H1 (cell line): ENCODE measurements at regions not wholly inside any gene's neighbourhood (a gene's known extent, or its start where the extent isn't known, plus 50 kb on each side); places are given as distances from the start of the nearest gene placed in this dataset.

Experiments
- CTCF ChIA-PET: fragments of 300-600 bp; sonication (Branson Sonifier 250); formaldehyde crosslinking; loops from one replicate; lab custom pipeline; 2021; ENCODE audit not compliant: partially characterized antibody; lab: Charles Lee
- POLR2A ChIA-PET: fragments of 300-600 bp; sonication (Branson Sonifier 250); formaldehyde crosslinking; loops from one replicate; lab custom pipeline; 2021; ENCODE audit warnings: inconsistent platforms; ENCODE audit not compliant: partially characterized antibody; lab: Charles Lee
- DNase-seq, 2 experiments: peaks; one replicate each; pipeline versions ENCODE4 v3.0.0 to v3.0.0-alpha.2; 2010 to 2022; ENCODE audit warnings: low spot score in 2 of 2, low read depth in 1 of 2, mixed read lengths in 1 of 2
- FAIRE-seq: peaks from 2 replicates; lab custom pipeline; 2011; peaks lifted over from hg19 to GRCh38; lab: Jason Lieb, UNC
- H2AFZ ChIP-seq: 2 replicates; pipeline ENCODE4 v1.8.1; 2012; ENCODE audit warnings: low read length, inconsistent platforms
- H2AK5ac ChIP-seq: 2 replicates; pipeline ENCODE4 v1.6.1; 2013; ENCODE audit warnings: low read depth, low read length
- H2BK120ac ChIP-seq: replicated peaks from 2 replicates; pipeline ENCODE3; 2013; ENCODE audit warnings: low read depth, low read length, inconsistent platforms
- H2BK12ac ChIP-seq: 2 replicates; pipeline ENCODE4 v1.6.1; 2013; ENCODE audit warnings: low read depth, low read length
- H2BK15ac ChIP-seq: 2 replicates; pipeline ENCODE4 v1.6.1; 2013; ENCODE audit warnings: low read length
- H2BK20ac ChIP-seq: 2 replicates; pipeline ENCODE4 v1.6.1; 2013; ENCODE audit warnings: low read length
- H2BK5ac ChIP-seq: 2 replicates; pipeline ENCODE4 v1.6.1; 2013; ENCODE audit warnings: low read depth, low read length
- H3K14ac ChIP-seq: 2 replicates; pipeline ENCODE4 v1.6.1; 2013; ENCODE audit warnings: inconsistent platforms; ENCODE audit not compliant: insufficient read length
- H3K18ac ChIP-seq: 2 replicates; pipeline ENCODE4 v1.6.1; 2013; ENCODE audit warnings: low read length; ENCODE audit errors: extremely low read depth
- H3K23ac ChIP-seq: 2 replicates; pipeline ENCODE4 v1.6.1; 2013; ENCODE audit warnings: inconsistent platforms; ENCODE audit not compliant: insufficient read length
- H3K23me2 ChIP-seq: 2 replicates; pipeline ENCODE4 v1.6.1; 2013; ENCODE audit warnings: low read depth, low read length
- H3K27ac ChIP-seq: 2 replicates; pipeline ENCODE4 v1.6.1; 2011; ENCODE audit warnings: low read depth, low read length, inconsistent platforms
- H3K27me3 ChIP-seq, 4 experiments: replicated peaks in 1 of 4; 1 replicate in 1 of 4; 2 replicates in 3 of 4; pipeline versions ENCODE4 v1.6.1 to v1.8.1; 2011 to 2013; ENCODE audit warnings: low read length in 3 of 4, mild to moderate bottlenecking in 3 of 4, inconsistent platforms in 2 of 4, mixed read lengths in 2 of 4, moderate library complexity in 1 of 4; ENCODE audit not compliant: control insufficient read depth in 3 of 4, insufficient read depth in 3 of 4; ENCODE audit errors: extremely low read depth in 1 of 4
- H3K36me3 ChIP-seq, 4 experiments: 2 replicates each; pipeline versions ENCODE4 v1.6.1 to v1.8.1; 2011 to 2013; ENCODE audit warnings: mild to moderate bottlenecking in 4 of 4, low read length in 3 of 4, moderate library complexity in 2 of 4, control low read depth in 1 of 4, inconsistent platforms in 1 of 4; ENCODE audit not compliant: insufficient read depth in 4 of 4, control insufficient read depth in 2 of 4
- H3K4ac ChIP-seq: replicated peaks from 2 replicates; pipeline ENCODE3; 2013; ENCODE audit warnings: low read length, low read depth, mixed read lengths, inconsistent platforms; ENCODE audit not compliant: insufficient read length
- H3K4me1 ChIP-seq, 4 experiments: replicated peaks in 1 of 4; 1 replicate in 1 of 4; 2 replicates in 3 of 4; pipeline versions ENCODE4 v1.6.1 to v1.8.1; 2011 to 2013; ENCODE audit warnings: low read length in 3 of 4, inconsistent platforms in 2 of 4, mixed read lengths in 1 of 4; ENCODE audit not compliant: insufficient read depth in 4 of 4, control insufficient read depth in 3 of 4
- H3K4me2 ChIP-seq, 2 experiments: 2 replicates each; pipeline versions ENCODE4 v1.6.1 to v1.8.1; 2011 to 2013; ENCODE audit warnings: low read depth in 2 of 2, low read length in 2 of 2, control low read depth in 1 of 2, inconsistent platforms in 1 of 2, mild to moderate bottlenecking in 1 of 2; ENCODE audit not compliant: insufficient read depth in 1 of 2
- H3K4me3 ChIP-seq, 4 experiments: fragments of 200-600, 300-600 bp in 1 of 4; sonication (generic), shearing (Covaris generic), sonication (Bioruptor Twin) in 1 of 4; 2 replicates each; pipeline versions ENCODE4 v1.5.1 to v1.8.1; 2011 to 2016; ENCODE audit warnings: low read length in 4 of 4, low read depth in 3 of 4, control low read depth in 2 of 4, inconsistent platforms in 2 of 4, mild to moderate bottlenecking in 2 of 4, mixed read lengths in 1 of 4, moderate library complexity in 1 of 4; ENCODE audit not compliant: insufficient read depth in 2 of 4; ENCODE audit errors: extremely low read depth in 1 of 4
- H3K56ac ChIP-seq: replicated peaks from 2 replicates; pipeline ENCODE3; 2013; ENCODE audit warnings: low read depth, mild to moderate bottlenecking, mixed read lengths, low read length, inconsistent platforms; ENCODE audit not compliant: insufficient read length
- H3K79me1 ChIP-seq: 2 replicates; pipeline ENCODE4 v1.6.1; 2013; ENCODE audit warnings: low read depth, low read length, control low read depth
- H3K79me2 ChIP-seq, 2 experiments: 2 replicates each; pipeline versions ENCODE4 v1.6.1 to v1.8.1; 2012 to 2013; ENCODE audit warnings: low read length in 2 of 2, mild to moderate bottlenecking in 2 of 2, inconsistent platforms in 1 of 2; ENCODE audit not compliant: insufficient read depth in 2 of 2, control insufficient read depth in 1 of 2
- H3K9ac ChIP-seq, 4 experiments: replicated peaks in 1 of 4; 1 replicate in 1 of 4; 2 replicates in 3 of 4; pipeline versions ENCODE4 v1.6.1 to v1.8.1; 2011 to 2013; ENCODE audit warnings: low read depth in 3 of 4, low read length in 3 of 4, control low read depth in 2 of 4, mild to moderate bottlenecking in 2 of 4, moderate library complexity in 2 of 4, inconsistent platforms in 1 of 4; ENCODE audit errors: extremely low read depth in 1 of 4
- H3K9me3 ChIP-seq, 2 experiments: 2 replicates each; pipeline versions ENCODE4 v1.6.1 to v1.8.1; 2012 to 2013; ENCODE audit warnings: mild to moderate bottlenecking in 2 of 2, moderate library complexity in 2 of 2, control low read depth in 1 of 2, inconsistent platforms in 1 of 2, low read depth in 1 of 2, low read length in 1 of 2, mixed read lengths in 1 of 2; ENCODE audit not compliant: insufficient read depth in 2 of 2
- H4K20me1 ChIP-seq, 2 experiments: replicated peaks in 1 of 2; 2 replicates each; pipeline versions ENCODE3 to v1.8.1; 2011 to 2013; ENCODE audit warnings: inconsistent platforms in 2 of 2, low read length in 2 of 2, mild to moderate bottlenecking in 1 of 2; ENCODE audit not compliant: insufficient read depth in 2 of 2, control insufficient read depth in 1 of 2
- H4K5ac ChIP-seq: 2 replicates; pipeline ENCODE4 v1.6.1; 2013; ENCODE audit warnings: low read length, low read depth, mixed read lengths, inconsistent platforms; ENCODE audit not compliant: insufficient read length
- H4K8ac ChIP-seq: 2 replicates; pipeline ENCODE4 v1.8.0; 2013; ENCODE audit warnings: mild to moderate bottlenecking, moderate library complexity, low read length, inconsistent platforms; ENCODE audit not compliant: insufficient read depth; ENCODE audit errors: extremely low read depth
- H4K91ac ChIP-seq: replicated peaks from 2 replicates; pipeline ENCODE3; 2013; ENCODE audit warnings: low read length, mixed read lengths, inconsistent platforms; ENCODE audit not compliant: insufficient read length
- ASH2L ChIP-seq: fragments of 200-600, 300-600 bp; sonication (generic); IDR thresholded peaks from one replicate; pipeline ENCODE4 v1.7.1; 2017; ENCODE audit warnings: low read length
- ATF3 ChIP-seq: IDR thresholded peaks from 2 replicates; pipeline ENCODE4 v1.6.1; 2011; ENCODE audit warnings: low read depth, mild to moderate bottlenecking, low read length; ENCODE audit not compliant: insufficient read depth
- CHD1 ChIP-seq: IDR thresholded peaks from 2 replicates; pipeline ENCODE4 v1.6.1; 2012; ENCODE audit warnings: low read depth, low read length, improper control_type of control experiment
- EGR1 ChIP-seq: IDR thresholded peaks from 2 replicates; pipeline ENCODE4 v1.6.1; 2011; ENCODE audit warnings: low read depth, low read length, borderline replicate concordance
- HDAC2 ChIP-seq, 2 experiments: fragments of 300-600 bp in 1 of 2; sonication (generic) in 1 of 2; IDR thresholded peaks; 2 replicates each; pipeline ENCODE4 v1.6.1; 2011 to 2012; ENCODE audit warnings: low read depth in 2 of 2, low read length in 2 of 2, mild to moderate bottlenecking in 2 of 2, moderate library complexity in 2 of 2, borderline replicate concordance in 1 of 2, inconsistent platforms in 1 of 2
- JUND ChIP-seq: IDR thresholded peaks from 2 replicates; pipeline ENCODE4 v1.6.1; 2011; ENCODE audit warnings: mild to moderate bottlenecking, improper control_type of control experiment, low read length
- KDM1A ChIP-seq: fragments of 200-600, 300-600 bp; sonication (generic); IDR thresholded peaks from 2 replicates; pipeline ENCODE4 v1.7.1; 2016; ENCODE audit warnings: mild to moderate bottlenecking, low read length, borderline replicate concordance
- KDM5A ChIP-seq: fragments of 200-600 bp; IDR thresholded peaks from 2 replicates; pipeline ENCODE4 v1.7.1; 2012; ENCODE audit warnings: mild to moderate bottlenecking, low read length, inconsistent platforms, mixed read lengths
- POLR2A ChIP-seq, 2 experiments: IDR thresholded peaks; 1 replicate in 1 of 2; 2 replicates in 1 of 2; pipeline ENCODE4 v1.6.1; 2011; ENCODE audit warnings: low read depth in 2 of 2, low read length in 2 of 2, mild to moderate bottlenecking in 2 of 2; ENCODE audit errors: control extremely low read depth in 1 of 2
- POU5F1 ChIP-seq: IDR thresholded peaks from 2 replicates; pipeline ENCODE4 v1.6.1; 2011; ENCODE audit warnings: low read depth, mild to moderate bottlenecking, low read length, moderate library complexity
- RAD21 ChIP-seq, 2 experiments: IDR thresholded peaks in 1 of 2; conservative IDR thresholded peaks in 1 of 2; 2 replicates each; pipeline ENCODE4 v1.6.1; 2011; ENCODE audit warnings: low read depth in 2 of 2, low read length in 2 of 2, improper control_type of control experiment in 1 of 2, inconsistent platforms in 1 of 2, mild to moderate bottlenecking in 1 of 2, moderate library complexity in 1 of 2
- RNF2 ChIP-seq: fragments of 200-900, 300-1000 bp; sonication (generic); IDR thresholded peaks from 2 replicates; pipeline ENCODE4 v1.7.1; 2016; ENCODE audit warnings: borderline replicate concordance, low read depth, mild to moderate bottlenecking, antibody characterized with exemption, low read length; ENCODE audit not compliant: poor library complexity, severe bottlenecking; ENCODE audit errors: missing control alignments
- SIN3A ChIP-seq, 2 experiments: IDR thresholded peaks in 1 of 2; conservative IDR thresholded peaks in 1 of 2; 2 replicates each; pipeline ENCODE4 v1.6.1; 2011 to 2012; ENCODE audit warnings: low read length in 2 of 2, improper control_type of control experiment in 1 of 2, low read depth in 1 of 2, mild to moderate bottlenecking in 1 of 2
- SIRT6 ChIP-seq: IDR thresholded peaks from one replicate; pipeline ENCODE4 v1.7.1; 2012; ENCODE audit warnings: low read length, inconsistent platforms
- SP4 ChIP-seq: IDR thresholded peaks from 2 replicates; pipeline ENCODE4 v1.6.1; 2012; ENCODE audit warnings: low read length, inconsistent platforms
- SRF ChIP-seq: IDR thresholded peaks from 2 replicates; pipeline ENCODE4 v1.6.1; 2011; ENCODE audit warnings: mild to moderate bottlenecking, low read depth, low read length, moderate library complexity

- POLR2A ChIA-PET = no interaction called here
- Histone ChIP-seq H3K4ac (no peak overlapping the region), H3K23me2 (no peaks in the 10 kb centered on the region), H2BK15ac (no peak overlapping the region), H3K9me3 (no peaks in the 10 kb centered on the region; a peak in 1 of 4 replicates), H3K4me1 (no peaks in the 10 kb centered on the region), H3K4me2 (no peak overlapping the region), H3K23ac (no peak overlapping the region), H3K18ac (no peak overlapping the region), H2AFZ (no peak overlapping the region), H3K79me2 (no peaks in the 10 kb centered on the region), H3K56ac (no peak overlapping the region), H3K9ac (no peak overlapping the region), H3K4me3 (no peak overlapping the region), H3K27me3 (no peaks in the 10 kb centered on the region), H2BK12ac (no peak overlapping the region), H3K14ac (no peak overlapping the region), H3K36me3 (no peaks in the 10 kb centered on the region; a peak in 1 of 8 replicates), H3K79me1 (no peaks in the 10 kb centered on the region), H4K91ac (no peak overlapping the region), H2AK5ac (no peak overlapping the region), H4K20me1 (no peaks in the 10 kb centered on the region), H4K8ac (no peak overlapping the region), H2BK20ac (no peak overlapping the region), H2BK120ac (no peak overlapping the region), H4K5ac (no peak overlapping the region), H2BK5ac (no peak overlapping the region), H3K27ac (no peak overlapping the region)
- DNase-seq (no peak), FAIRE-seq (no peak)
- CTCF ChIA-PET = no interaction called here
- TF ChIP-seq RAD21 (IDR thresholded peaks at IDR 0.05 in 1 of 2, conservative IDR thresholded peaks at IDR 0.05 in 1 of 2; ENCODE audit: low read depth in 2 of 2, low read length in 2 of 2) (no peak), JUND (no peak), CHD1 (no peak), SRF (no peak), KDM1A (no peak), ASH2L (no peak), SIRT6 (no peak), ATF3 (no peak), KDM5A (no peak), SIN3A (conservative IDR thresholded peaks at IDR 0.05 in 1 of 2, IDR thresholded peaks at IDR 0.05 in 1 of 2; ENCODE audit: low read depth in 1 of 2, low read length in 2 of 2) (no peak), HDAC2 (IDR thresholded peaks at IDR 0.05; ENCODE audit: borderline replicate concordance in 1 of 2, low read depth in 2 of 2, low read length in 2 of 2) (no peak), EGR1 (no peak), RNF2 (no peak), POLR2A (IDR thresholded peaks at IDR 0.05; ENCODE audit: control extremely low read depth in 1 of 2, low read depth in 2 of 2, low read length in 2 of 2) (no peak), POU5F1 (no peak), SP4 (no peak)
Measured at GRCh38 chr2:52368141-52368540, 1336.2 kb upstream of the NRXN1 start.
